ENCODE measurements at regions not wholly inside any gene's neighbourhood (a gene's known extent, or its start where the extent isn't known, plus 50 kb on each side); places are given as distances from the start of the nearest gene placed in this dataset.

DNA sequence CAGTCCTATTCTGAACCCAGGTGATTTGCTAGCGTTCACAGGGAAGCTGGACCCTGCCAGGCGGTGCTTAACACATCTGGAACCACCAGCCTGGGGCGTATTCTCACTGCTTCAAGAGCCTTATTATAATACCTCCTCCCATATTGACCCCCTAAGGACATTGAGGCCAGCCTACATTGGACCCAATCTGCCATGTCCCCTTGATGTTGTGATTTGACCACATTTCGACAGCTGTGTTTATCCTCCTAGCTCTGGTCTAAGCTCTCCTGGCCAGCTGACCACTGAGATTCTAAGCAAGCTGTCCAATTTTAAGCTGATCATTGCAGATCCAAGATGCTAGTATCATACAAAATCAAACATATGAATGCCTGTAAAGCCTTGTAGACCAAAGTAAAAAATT is 148.1 kb upstream of the BLID start:
- no peak for DNase-seq
- ChIA-PET POLR2A (no interaction called here), CTCF (no interaction called here)
- Mint-ChIP-seq H3K4me3 (no peak overlapping the region), H3K36me3 (ENCODE audit: low read depth) (no peaks in the 10 kb centered on the region), H3K9me3 (no peaks in the 10 kb centered on the region), H3K27me3 (no peaks in the 10 kb centered on the region), H3K27ac (no peak overlapping the region), H3K4me1 (no peaks in the 10 kb centered on the region)

GRCh38 chr11:122261546-122261945 is 145.5 kb upstream of the BLID start:
- no peak for DNase-seq
- Mint-ChIP-seq H3K36me3 (ENCODE audit: low read depth) (no peaks in the 10 kb centered on the region), H3K4me1 (no peaks in the 10 kb centered on the region), H3K4me3 (no peak overlapping the region), H3K9me3 (no peaks in the 10 kb centered on the region), H3K27me3 (no peaks in the 10 kb centered on the region), H3K27ac (no peak overlapping the region)
- ChIA-PET POLR2A (no interaction called here), CTCF (no interaction called here)

DNA sequence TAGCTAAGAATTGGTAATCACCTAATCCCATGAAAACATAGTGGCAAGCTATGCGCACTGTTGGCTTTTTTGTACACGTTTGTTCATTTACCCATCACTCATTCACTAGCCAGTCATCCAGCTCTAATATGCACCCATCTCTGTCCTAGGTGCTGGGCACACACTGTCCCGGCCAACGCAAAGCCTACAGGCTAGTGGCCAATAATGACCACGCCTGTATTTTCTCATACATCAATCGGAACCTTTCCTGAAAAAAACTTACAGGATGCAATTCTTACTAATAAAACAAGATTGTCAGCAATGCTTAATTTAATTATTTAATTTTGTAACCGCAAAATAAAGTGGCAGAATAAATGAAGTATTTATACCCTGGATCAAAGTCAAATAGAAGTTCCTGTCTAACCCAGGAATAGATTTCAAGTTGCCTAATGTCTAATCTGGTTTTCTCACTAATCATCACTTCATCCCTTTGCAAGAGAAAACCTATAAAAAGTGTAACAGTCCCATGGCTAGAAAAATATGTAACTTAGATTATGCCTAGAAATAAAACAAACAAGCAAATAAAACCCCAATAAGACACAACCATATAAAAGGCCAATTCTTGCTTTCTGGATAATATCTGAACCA is 143.3 kb upstream of the BLID start:
- DNase-seq, result no peak
- Mint-ChIP-seq H3K27ac (no peak overlapping the region), H3K9me3 (no peaks in the 10 kb centered on the region), H3K36me3 (ENCODE audit: low read depth) (no peaks in the 10 kb centered on the region), H3K4me3 (no peak overlapping the region), H3K27me3 (no peaks in the 10 kb centered on the region), H3K4me1 (no peaks in the 10 kb centered on the region)
- CTCF ChIA-PET, result no interaction called here
- POLR2A ChIA-PET, result no interaction called here

DNA sequence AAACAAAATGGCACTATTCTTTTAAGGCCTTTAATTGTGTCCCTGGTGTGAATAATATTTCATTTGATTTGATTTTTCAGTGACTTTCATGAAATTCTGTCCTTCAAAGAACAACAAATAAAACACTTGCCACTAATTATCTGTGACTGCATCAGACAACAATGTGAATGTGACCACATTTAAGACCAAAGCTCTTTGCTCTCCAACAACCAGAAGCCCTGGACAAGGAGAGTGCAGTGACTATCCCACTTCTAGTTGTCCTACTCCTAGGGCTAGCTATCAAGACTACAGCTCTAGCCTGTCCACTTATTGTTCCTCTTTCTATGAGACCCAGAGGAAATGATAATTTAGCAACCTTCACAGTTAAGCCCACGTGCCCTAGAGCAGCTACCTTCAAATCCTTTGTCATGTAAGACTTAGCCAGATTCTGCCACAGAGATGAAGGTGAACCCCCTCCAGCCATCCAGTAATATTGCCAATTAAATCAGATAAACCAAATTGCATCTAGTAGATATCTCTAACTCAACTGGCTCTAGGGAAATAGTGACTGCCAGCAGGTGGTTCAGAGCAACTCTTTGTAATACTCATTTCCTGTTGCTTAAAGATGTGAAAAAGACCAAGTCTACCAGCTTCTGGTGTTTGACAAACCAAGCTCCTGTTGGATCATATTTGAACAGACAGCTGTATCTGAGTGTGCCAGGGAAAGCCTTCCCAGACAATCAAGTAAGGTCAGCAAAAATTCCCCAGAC is 142.6 kb upstream of the BLID start:
- H3K9me3 Mint-ChIP-seq, result no peaks in the 10 kb centered on the region
- ChIA-PET POLR2A (no interaction called here), CTCF (no interaction called here)
- H3K27ac Mint-ChIP-seq, result no peak overlapping the region
- no peaks in the 10 kb centered on the region for H3K36me3 Mint-ChIP-seq (ENCODE audit: low read depth)
- no peak for DNase-seq
- no peaks in the 10 kb centered on the region for H3K27me3 Mint-ChIP-seq
- H3K4me1 Mint-ChIP-seq, result no peaks in the 10 kb centered on the region
- no peak overlapping the region for H3K4me3 Mint-ChIP-seq

- CTCF ChIA-PET, result no interaction called here
- H3K9me3 Mint-ChIP-seq, result no peaks in the 10 kb centered on the region
Measured at GRCh38 chr11:122253589-122254231, 137.7 kb upstream of the BLID start.

DNA sequence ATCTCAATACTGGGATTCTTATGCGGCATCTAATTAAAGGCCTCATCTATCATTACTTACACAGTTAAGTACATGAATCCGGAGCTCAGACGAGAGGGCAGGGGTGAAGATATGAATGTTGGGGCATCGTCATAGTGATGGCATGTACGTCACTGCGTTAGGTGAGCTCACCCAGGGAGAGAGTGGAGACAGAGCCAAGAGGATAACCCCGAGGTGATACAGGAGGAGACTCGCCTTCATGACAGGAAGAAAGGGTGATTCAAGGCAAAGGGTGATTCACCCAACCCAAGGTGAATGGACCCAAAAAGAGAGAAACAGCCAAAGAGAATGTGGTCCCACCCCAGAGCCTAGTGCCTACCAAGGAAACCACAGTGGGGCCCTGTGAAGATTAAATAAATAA is 132.9 kb upstream of the BLID start:
- H3K36me3 Mint-ChIP-seq (ENCODE audit: low read depth), result no peaks in the 10 kb centered on the region
- no peaks in the 10 kb centered on the region for H3K9me3 Mint-ChIP-seq
- H3K4me3 Mint-ChIP-seq, result no peak overlapping the region
- ChIA-PET POLR2A (no interaction called here), CTCF (no interaction called here)
- no peak for DNase-seq
- no peaks in the 10 kb centered on the region for H3K4me1 Mint-ChIP-seq
- H3K27ac Mint-ChIP-seq, result no peak overlapping the region
- no peaks in the 10 kb centered on the region for H3K27me3 Mint-ChIP-seq

More at GRCh38 chr11:122253589-122254231, 137.7 kb upstream of the BLID start:
- Mint-ChIP-seq H3K36me3 (ENCODE audit: low read depth) (no peaks in the 10 kb centered on the region), H3K4me1 (no peaks in the 10 kb centered on the region), H3K4me3 (no peak overlapping the region), H3K27me3 (no peaks in the 10 kb centered on the region), H3K27ac (no peak overlapping the region)
- POLR2A ChIA-PET, result no interaction called here
- no peak for DNase-seq

GRCh38 chr11:122248131-122248530 is 132.1 kb upstream of the BLID start:
- Mint-ChIP-seq H3K27ac (no peak overlapping the region), H3K4me1 (no peaks in the 10 kb centered on the region), H3K4me3 (no peak overlapping the region), H3K9me3 (no peaks in the 10 kb centered on the region), H3K27me3 (no peaks in the 10 kb centered on the region), H3K36me3 (ENCODE audit: low read depth) (no peaks in the 10 kb centered on the region)
- no peak for DNase-seq
- ChIA-PET CTCF (no interaction called here), POLR2A (no interaction called here)

DNA sequence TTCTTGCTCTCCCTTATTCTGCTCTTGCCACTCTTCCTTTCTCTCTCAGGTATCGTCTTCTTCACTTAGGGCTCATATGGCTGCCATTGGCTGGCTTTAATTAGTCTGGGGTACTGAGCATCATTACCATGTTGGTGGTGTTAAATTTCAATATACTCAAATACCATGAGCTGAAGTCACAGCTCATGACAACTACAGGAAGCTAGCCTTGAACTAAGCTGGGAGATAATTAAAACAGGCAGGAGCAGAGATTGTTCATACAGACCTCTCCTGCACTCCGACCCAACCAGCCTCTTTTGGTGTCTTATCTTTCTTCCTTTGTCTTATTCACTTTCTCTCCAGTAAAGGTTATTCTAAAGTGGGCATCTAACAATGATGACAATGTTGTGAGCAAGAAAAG is 130.9 kb upstream of the BLID start:
- POLR2A ChIA-PET, result no interaction called here
- Mint-ChIP-seq H3K27me3 (no peaks in the 10 kb centered on the region), H3K36me3 (ENCODE audit: low read depth) (no peaks in the 10 kb centered on the region), H3K4me3 (no peak overlapping the region), H3K27ac (no peak overlapping the region), H3K4me1 (no peaks in the 10 kb centered on the region), H3K9me3 (no peaks in the 10 kb centered on the region)
- DNase-seq, result no peak
- CTCF ChIA-PET, result no interaction called here

- CTCF ChIA-PET, result no interaction called here
- H3K9me3 Mint-ChIP-seq, result no peaks in the 10 kb centered on the region
- no peaks in the 10 kb centered on the region for H3K4me1 Mint-ChIP-seq
- no peak overlapping the region for H3K27ac Mint-ChIP-seq
- H3K27me3 Mint-ChIP-seq, result no peaks in the 10 kb centered on the region
- no peak overlapping the region for H3K4me3 Mint-ChIP-seq
- POLR2A ChIA-PET, result no interaction called here
- no peak for DNase-seq
- H3K36me3 Mint-ChIP-seq (ENCODE audit: low read depth), result no peaks in the 10 kb centered on the region
Measured at GRCh38 chr11:122242731-122243130, 126.7 kb upstream of the BLID start.

DNA sequence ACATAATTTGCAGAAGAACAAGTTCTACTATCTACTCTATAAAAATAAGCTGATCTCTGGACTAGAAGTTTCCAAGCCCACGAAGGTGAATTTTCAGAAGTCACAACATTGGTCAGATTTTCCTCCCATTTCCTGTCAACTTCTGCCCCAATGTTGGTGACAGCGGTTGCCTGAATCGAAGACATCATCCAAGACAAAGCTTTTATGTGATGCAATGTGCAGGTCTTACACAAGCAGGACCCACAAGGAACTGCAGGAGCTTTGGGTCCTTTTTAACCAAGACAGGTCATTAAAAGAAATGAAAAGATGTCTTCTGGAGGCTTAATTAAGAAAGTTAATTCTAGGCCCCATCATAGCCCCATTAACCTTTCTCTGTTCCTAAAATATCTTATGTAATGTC is 125.6 kb upstream of the BLID start:
- DNase-seq, result no peak
- no peaks in the 10 kb centered on the region for H3K4me1 Mint-ChIP-seq
- ChIA-PET POLR2A (no interaction called here), CTCF (no interaction called here)
- H3K9me3 Mint-ChIP-seq, result no peaks in the 10 kb centered on the region
- H3K4me3 Mint-ChIP-seq, result no peak overlapping the region
- no peak overlapping the region for H3K27ac Mint-ChIP-seq
- no peaks in the 10 kb centered on the region for H3K36me3 Mint-ChIP-seq (ENCODE audit: low read depth)
- H3K27me3 Mint-ChIP-seq, result no peaks in the 10 kb centered on the region

DNA sequence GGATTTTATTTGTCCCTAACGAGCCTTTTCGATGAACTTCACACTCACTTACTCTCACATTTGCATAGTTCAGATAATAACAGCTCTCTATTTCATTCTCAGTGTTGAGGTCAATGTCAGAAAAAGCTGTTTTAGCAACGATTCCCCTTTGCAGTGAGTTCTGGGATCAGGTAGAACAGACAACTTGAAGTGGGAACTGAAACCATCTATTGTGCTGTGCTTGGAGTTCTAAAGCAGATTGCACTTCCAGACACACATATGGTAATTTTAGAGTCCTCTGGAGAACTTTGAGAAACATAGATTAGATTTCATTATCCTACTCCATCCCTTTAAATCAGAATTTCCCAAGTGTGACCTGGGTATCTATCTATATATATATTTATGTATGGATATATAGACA is 124.6 kb upstream of the BLID start:
- Mint-ChIP-seq H3K36me3 (ENCODE audit: low read depth) (no peaks in the 10 kb centered on the region), H3K27ac (no peak overlapping the region), H3K27me3 (no peaks in the 10 kb centered on the region), H3K4me3 (no peak overlapping the region), H3K9me3 (no peaks in the 10 kb centered on the region), H3K4me1 (no peaks in the 10 kb centered on the region)
- no peak for DNase-seq
- ChIA-PET POLR2A (no interaction called here), CTCF (no interaction called here)

GRCh38 chr11:122235615-122236014 is 119.6 kb upstream of the BLID start:
- ChIA-PET CTCF (interaction anchor here (1.3 kb wide), 1 partner anchor 20 kb away, joined by 3 read pairs; no protein-coding TSS in a partner anchor), POLR2A (no interaction called here)
- no peaks in the 10 kb centered on the region for H3K36me3 Mint-ChIP-seq (ENCODE audit: low read depth)
- H3K27ac Mint-ChIP-seq, result no peak overlapping the region
- no peaks in the 10 kb centered on the region for H3K27me3 Mint-ChIP-seq
- no peaks in the 10 kb centered on the region for H3K4me1 Mint-ChIP-seq
- H3K4me3 Mint-ChIP-seq, result no peak overlapping the region
- DNase-seq, result no peak
- H3K9me3 Mint-ChIP-seq, result no peaks in the 10 kb centered on the region

DNA sequence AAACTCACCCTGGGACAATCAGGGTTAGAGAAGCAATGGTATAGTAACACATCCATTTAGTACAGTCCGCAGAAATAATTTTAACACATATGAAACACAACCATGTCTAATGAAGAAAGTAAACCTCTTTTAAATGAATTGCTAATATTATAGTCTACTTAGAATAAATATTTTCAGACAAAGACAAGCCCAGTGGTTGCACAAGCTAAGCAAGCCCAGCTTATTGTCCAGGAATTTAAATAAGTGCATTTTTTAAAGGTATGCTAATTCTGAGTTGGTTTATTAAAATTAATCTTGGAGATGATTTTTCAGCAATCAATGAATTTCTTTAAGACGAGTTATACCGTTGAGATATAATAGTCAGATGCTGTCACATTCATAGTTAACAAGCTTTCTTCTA is 118.8 kb upstream of the BLID start:
- Mint-ChIP-seq H3K36me3 (ENCODE audit: low read depth) (no peaks in the 10 kb centered on the region), H3K4me1 (no peaks in the 10 kb centered on the region), H3K9me3 (no peaks in the 10 kb centered on the region), H3K27me3 (no peaks in the 10 kb centered on the region), H3K27ac (no peak overlapping the region), H3K4me3 (no peak overlapping the region)
- POLR2A ChIA-PET, result no interaction called here
- DNase-seq, result no peak
- CTCF ChIA-PET, result interaction anchor here (1.3 kb wide), 1 partner anchor 19 kb away, joined by 3 read pairs; no protein-coding TSS in a partner anchor

DNA sequence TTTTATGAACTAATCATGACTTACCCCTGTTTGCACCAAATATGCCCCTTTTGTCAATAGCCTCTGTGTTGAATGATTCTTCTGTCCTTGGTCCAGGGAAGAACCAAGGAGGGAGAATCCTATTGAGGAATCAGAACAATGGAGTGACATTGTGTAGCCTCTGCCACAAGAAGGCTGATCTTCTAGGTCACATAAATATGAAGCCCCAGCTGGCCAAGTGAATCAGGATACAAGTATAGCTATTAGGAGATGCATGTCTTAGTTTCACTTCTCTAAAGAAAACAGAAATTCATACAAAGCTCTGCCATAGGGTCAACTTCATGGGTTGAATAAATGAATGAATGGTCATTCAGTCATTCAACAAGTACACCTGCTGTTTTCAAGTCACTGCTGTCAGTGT is 118.2 kb upstream of the BLID start:
- DNase-seq, result no peak
- no peaks in the 10 kb centered on the region for H3K4me1 Mint-ChIP-seq
- ChIA-PET POLR2A (no interaction called here), CTCF (interaction anchor here (1.3 kb wide), 1 partner anchor 18 kb away, joined by 3 read pairs; no protein-coding TSS in a partner anchor)
- no peak overlapping the region for H3K4me3 Mint-ChIP-seq
- no peaks in the 10 kb centered on the region for H3K27me3 Mint-ChIP-seq
- no peaks in the 10 kb centered on the region for H3K9me3 Mint-ChIP-seq
- H3K27ac Mint-ChIP-seq, result no peak overlapping the region
- no peaks in the 10 kb centered on the region for H3K36me3 Mint-ChIP-seq (ENCODE audit: low read depth)

Data from activated CD4-positive, alpha-beta memory T cell treated with anti-CD3 and anti-CD28 coated beads, Interleukin-2, amount 10 ng/mL, durations not matched to agents 7 days and 5 days (primary cell).